ENCODE measurements at regions not wholly inside any gene's neighbourhood (a gene's known extent, or its start where the extent isn't known, plus 50 kb on each side); places are given as distances from the start of the nearest gene placed in this dataset.

GRCh38 chr18:4781873-4782272 lies 326.8 kb upstream of the DLGAP1 start:
- TF ChIP-seq CTCF (conservative IDR thresholded peaks at IDR 0.05 in 1 of 2, IDR thresholded peaks at IDR 0.05 in 1 of 2; ENCODE audit: extremely low read depth in 1 of 2, insufficient read depth in 1 of 2, low read depth in 1 of 2, low read length in 2 of 2), result no peak
- TF ChIP-seq EZH2 (IDR thresholded peaks at IDR 0.05; ENCODE audit: borderline replicate concordance, low read length), result no peak
